ENCODE measurements at regions not wholly inside any gene's neighbourhood (a gene's known extent, or its start where the extent isn't known, plus 50 kb on each side); places are given as distances from the start of the nearest gene placed in this dataset.
A peak's percentile ranks its signal among the peaks of the same experiment; 100 is the strongest.

DNA sequence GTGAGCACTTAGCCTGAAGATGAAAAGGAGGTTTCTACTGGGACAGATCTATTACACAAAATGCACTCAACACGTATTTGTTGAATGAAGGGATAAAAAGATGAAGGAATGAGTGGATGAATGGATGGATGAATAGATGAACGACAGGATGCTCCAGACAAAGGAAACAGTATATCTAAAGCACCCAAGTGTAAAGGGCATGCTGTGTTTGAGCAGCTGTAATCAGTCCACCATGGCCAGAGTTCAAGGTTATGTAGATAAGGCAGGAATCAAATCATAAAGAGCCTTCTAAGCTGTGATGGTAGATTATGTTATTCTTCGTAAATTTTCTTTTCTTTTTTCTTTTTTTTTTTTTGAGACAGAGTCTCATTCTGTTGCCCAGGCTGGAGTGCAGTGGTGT, 194.4 kb upstream of the FOXN2 start:
- no peak overlapping the region for H3K27ac ChIP-seq
- TF ChIP-seq, protein P1, sequence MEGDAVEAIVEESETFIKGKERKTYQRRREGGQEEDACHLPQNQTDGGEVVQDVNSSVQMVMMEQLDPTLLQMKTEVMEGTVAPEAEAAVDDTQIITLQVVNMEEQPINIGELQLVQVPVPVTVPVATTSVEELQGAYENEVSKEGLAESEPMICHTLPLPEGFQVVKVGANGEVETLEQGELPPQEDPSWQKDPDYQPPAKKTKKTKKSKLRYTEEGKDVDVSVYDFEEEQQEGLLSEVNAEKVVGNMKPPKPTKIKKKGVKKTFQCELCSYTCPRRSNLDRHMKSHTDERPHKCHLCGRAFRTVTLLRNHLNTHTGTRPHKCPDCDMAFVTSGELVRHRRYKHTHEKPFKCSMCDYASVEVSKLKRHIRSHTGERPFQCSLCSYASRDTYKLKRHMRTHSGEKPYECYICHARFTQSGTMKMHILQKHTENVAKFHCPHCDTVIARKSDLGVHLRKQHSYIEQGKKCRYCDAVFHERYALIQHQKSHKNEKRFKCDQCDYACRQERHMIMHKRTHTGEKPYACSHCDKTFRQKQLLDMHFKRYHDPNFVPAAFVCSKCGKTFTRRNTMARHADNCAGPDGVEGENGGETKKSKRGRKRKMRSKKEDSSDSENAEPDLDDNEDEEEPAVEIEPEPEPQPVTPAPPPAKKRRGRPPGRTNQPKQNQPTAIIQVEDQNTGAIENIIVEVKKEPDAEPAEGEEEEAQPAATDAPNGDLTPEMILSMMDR (IDR thresholded peaks at IDR 0.05; ENCODE audit: low read depth, low read length), result no peak
- H3K4me3 ChIP-seq, result no peak overlapping the region
- no peaks in the 10 kb centered on the region for H3K9me3 ChIP-seq (ENCODE audit: low read depth)
- H3K27me3 ChIP-seq, result no peaks in the 10 kb centered on the region
- H3K4me1 ChIP-seq (ENCODE audit: low read depth), result no peaks in the 10 kb centered on the region
- no peak for DNase-seq (ENCODE audit: low read depth in 1 of 2, low spot score in 1 of 2)
- H3K36me3 ChIP-seq, result no peaks in the 10 kb centered on the region

DNA sequence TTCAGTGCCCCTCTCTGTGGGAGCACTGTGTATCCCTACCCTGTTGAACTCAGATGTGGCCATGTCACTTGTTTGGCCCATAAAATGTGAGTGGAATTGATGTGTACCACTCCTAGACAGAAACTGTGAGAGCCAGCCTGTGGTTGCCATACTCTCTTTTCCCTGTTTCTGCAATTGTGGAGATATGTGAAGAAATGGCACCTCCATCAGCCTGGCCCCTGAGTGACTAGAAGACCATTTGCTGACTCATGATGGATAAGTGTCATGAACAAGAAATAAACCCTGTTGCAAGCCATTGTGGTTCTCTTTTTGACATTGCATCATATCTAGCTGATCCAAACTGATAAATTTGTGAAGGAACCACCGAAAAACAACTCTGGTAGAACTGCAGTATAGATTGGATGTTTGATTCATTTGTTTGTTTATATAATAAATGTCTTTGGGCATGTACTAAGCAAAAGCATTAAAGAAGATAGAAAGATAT, 193.7 kb upstream of the FOXN2 start:
- Histone ChIP-seq H3K4me1 (ENCODE audit: low read depth) (no peaks in the 10 kb centered on the region), H3K36me3 (no peaks in the 10 kb centered on the region), H3K27ac (no peak overlapping the region), H3K9me3 (ENCODE audit: low read depth) (no peaks in the 10 kb centered on the region), H3K4me3 (no peak overlapping the region), H3K27me3 (no peaks in the 10 kb centered on the region)
- TF ChIP-seq, protein P1 (IDR thresholded peaks at IDR 0.05; ENCODE audit: low read depth, low read length), result no peak
- DNase-seq (ENCODE audit: low read depth in 1 of 2, low spot score in 1 of 2), result no peak

DNA sequence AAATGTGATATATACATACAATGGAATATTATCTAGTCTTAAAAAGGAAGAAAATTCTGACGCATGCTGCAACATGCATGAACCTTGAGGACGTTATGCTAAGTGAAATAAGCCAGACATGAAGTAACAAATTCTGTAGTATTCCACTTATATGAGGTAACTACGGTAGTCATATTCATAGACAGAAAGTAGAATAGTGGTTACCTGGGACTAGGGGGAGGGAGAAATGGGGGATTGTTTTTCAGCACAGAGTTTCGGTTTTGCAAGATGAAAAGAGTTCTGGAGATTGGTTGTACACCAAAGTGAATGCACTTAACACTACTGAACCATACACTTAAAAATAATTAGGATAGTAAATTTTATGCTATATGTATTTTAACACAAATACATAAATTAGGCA, 192.3 kb upstream of the FOXN2 start:
- DNase-seq (ENCODE audit: low read depth in 1 of 2, low spot score in 1 of 2), result no peak
- Histone ChIP-seq H3K4me3 (no peak overlapping the region), H3K27me3 (no peaks in the 10 kb centered on the region), H3K4me1 (ENCODE audit: low read depth) (no peaks in the 10 kb centered on the region), H3K9me3 (ENCODE audit: low read depth) (no peaks in the 10 kb centered on the region), H3K27ac (no peak overlapping the region), H3K36me3 (no peaks in the 10 kb centered on the region)
- TF ChIP-seq, protein P1 (IDR thresholded peaks at IDR 0.05; ENCODE audit: low read depth, low read length), result no peak

DNA sequence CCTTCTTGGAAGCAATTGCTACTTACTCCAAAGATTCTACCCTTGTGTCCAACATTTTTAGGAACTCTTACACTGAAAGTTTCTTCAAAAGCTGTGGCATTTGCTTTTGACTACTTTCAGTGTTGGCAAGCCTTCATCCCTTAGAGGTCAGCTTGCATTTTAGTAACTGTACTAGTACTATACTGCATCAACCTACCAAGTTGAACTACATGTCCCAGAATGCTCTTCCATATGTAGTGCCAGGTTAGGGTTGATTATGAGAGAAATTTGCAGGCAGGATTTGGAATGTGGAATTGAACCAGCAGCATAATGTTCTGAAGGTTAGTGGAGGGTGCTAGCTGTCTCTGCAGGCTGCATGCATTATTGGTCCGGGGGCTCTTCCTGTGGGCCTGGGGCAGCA, 189.9 kb upstream of the FOXN2 start:
- Histone ChIP-seq H3K36me3 (no peaks in the 10 kb centered on the region), H3K4me3 (no peak overlapping the region), H3K4me1 (ENCODE audit: low read depth) (no peaks in the 10 kb centered on the region), H3K9me3 (ENCODE audit: low read depth) (no peaks in the 10 kb centered on the region), H3K27me3 (no peaks in the 10 kb centered on the region), H3K27ac (no peak overlapping the region)
- TF ChIP-seq, protein P1 (IDR thresholded peaks at IDR 0.05; ENCODE audit: low read depth, low read length), result no peak
- DNase-seq (ENCODE audit: low read depth in 1 of 2, low spot score in 1 of 2), result no peak

DNA sequence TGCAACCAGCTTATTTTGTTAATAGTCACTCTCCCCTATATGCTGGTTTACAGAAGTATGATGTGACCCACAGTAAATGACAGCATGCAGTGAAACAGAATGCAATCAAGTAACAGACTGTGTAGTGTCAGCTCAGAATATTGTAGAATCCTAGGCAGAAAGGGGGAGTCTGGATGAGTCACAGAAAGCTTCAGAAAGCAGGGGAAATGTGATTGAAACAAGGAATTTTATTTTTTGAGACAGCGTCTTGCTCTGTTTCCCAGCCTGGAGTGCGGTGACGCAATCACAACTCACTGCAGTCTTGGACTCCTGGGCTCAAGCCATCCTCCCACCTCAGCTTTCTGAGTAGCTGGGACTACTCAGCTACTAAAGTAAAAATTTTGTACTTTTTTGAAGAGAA, 188.3 kb upstream of the FOXN2 start:
- Histone ChIP-seq H3K27ac (no peak overlapping the region), H3K27me3 (no peaks in the 10 kb centered on the region), H3K4me3 (no peak overlapping the region), H3K36me3 (no peaks in the 10 kb centered on the region), H3K9me3 (ENCODE audit: low read depth) (no peaks in the 10 kb centered on the region), H3K4me1 (ENCODE audit: low read depth) (no peaks in the 10 kb centered on the region)
- peak in 1 of 2 donors; percentile 95 for DNase-seq (ENCODE audit: low read depth in 1 of 2, low spot score in 1 of 2)
- TF ChIP-seq, protein P1 (IDR thresholded peaks at IDR 0.05; ENCODE audit: low read depth, low read length), result no peak

Data from cardiac muscle cell (in vitro differentiated cells and primary cell).